GM12864 (cell line): ENCODE measurements at regions not wholly inside any gene's neighbourhood (a gene's known extent, or its start where the extent isn't known, plus 50 kb on each side); places are given as distances from the start of the nearest gene placed in this dataset.

ENCODE experiments used
- DNase-seq: peaks from one replicate; pipeline ENCODE4 v3.0.0-alpha.2; 2011; ENCODE audit warnings: low read depth
- H3K4me3 ChIP-seq: 2 replicates; pipeline ENCODE4 v1.5.1; 2011; ENCODE audit warnings: mild to moderate bottlenecking, low read depth, low read length, control low read depth
- TF ChIP-seq, protein P1 (sequence below): IDR thresholded peaks from 2 replicates; pipeline ENCODE4 v1.5.1; 2011; ENCODE audit warnings: low read depth, mild to moderate bottlenecking, moderate library complexity, low read length, control low read depth, inconsistent platforms; ENCODE audit errors: missing control alignments

GRCh38 chr2:23243073-23243659, 141.8 kb upstream of the KLHL29 start:
- no peak overlapping the region for H3K4me3 ChIP-seq
- TF ChIP-seq, protein P1, sequence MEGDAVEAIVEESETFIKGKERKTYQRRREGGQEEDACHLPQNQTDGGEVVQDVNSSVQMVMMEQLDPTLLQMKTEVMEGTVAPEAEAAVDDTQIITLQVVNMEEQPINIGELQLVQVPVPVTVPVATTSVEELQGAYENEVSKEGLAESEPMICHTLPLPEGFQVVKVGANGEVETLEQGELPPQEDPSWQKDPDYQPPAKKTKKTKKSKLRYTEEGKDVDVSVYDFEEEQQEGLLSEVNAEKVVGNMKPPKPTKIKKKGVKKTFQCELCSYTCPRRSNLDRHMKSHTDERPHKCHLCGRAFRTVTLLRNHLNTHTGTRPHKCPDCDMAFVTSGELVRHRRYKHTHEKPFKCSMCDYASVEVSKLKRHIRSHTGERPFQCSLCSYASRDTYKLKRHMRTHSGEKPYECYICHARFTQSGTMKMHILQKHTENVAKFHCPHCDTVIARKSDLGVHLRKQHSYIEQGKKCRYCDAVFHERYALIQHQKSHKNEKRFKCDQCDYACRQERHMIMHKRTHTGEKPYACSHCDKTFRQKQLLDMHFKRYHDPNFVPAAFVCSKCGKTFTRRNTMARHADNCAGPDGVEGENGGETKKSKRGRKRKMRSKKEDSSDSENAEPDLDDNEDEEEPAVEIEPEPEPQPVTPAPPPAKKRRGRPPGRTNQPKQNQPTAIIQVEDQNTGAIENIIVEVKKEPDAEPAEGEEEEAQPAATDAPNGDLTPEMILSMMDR, result no peak
- no peak for DNase-seq

- no peak overlapping the region for H3K4me3 ChIP-seq
- no peak for DNase-seq
- TF ChIP-seq, protein P1, result no peak
These were observed 140.4 kb upstream of the KLHL29 start for GRCh38 chr2:23244617-23245016.

DNA sequence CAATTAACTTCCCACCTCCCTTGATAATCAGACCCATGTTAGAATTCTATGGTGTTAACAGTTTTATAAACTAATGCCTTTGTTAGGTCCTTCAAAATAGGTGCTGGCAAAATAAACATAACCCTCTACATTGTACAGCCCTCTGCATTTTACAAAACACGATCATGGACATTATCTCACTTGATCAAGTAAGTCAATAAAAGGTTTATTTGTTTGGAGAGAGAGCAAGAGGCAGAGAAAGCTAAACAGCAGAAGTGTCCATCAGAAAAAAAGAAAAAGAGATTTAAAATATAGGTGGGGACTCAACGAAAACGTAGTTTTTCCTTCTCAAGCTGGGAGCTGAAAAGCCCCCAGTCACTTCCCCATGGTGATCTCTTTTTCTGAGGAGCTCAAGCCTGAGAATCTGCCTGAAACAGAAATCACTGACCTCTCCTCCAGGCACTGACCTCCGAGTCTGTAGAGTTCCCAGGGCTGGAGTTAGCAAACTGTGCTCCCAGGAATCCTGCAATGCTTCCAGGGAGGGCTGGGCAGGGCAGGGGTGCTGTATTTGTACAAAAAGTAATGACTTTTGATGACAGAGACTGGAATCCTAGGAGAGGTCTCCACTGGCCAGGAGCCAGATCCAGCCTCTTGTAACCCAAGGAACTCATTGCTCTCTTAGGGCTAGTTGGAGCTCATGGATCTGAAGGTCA, 137.8 kb upstream of the KLHL29 start:
- TF ChIP-seq, protein P1, result no peak
- DNase-seq, result no peak
- H3K4me3 ChIP-seq, result no peak overlapping the region

- DNase-seq, result no peak
- no peak overlapping the region for H3K4me3 ChIP-seq
- TF ChIP-seq, protein P1, result no peak
These were observed 136.3 kb upstream of the KLHL29 start for GRCh38 chr2:23248667-23249066.

GRCh38 chr2:23249348-23249747, 135.6 kb upstream of the KLHL29 start:
- TF ChIP-seq, protein P1, result no peak
- H3K4me3 ChIP-seq, result no peak overlapping the region
- DNase-seq, result no peak

GRCh38 chr2:23250371-23250770, 134.6 kb upstream of the KLHL29 start:
- DNase-seq, result no peak
- TF ChIP-seq, protein P1, result no peak
- H3K4me3 ChIP-seq, result no peak overlapping the region

- DNase-seq, result no peak
- TF ChIP-seq, protein P1, result no peak
- no peak overlapping the region for H3K4me3 ChIP-seq
These were observed 128.3 kb upstream of the KLHL29 start for GRCh38 chr2:23256643-23257042.
